Liver (tissue), 8 donors: ENCODE measurements at regions not wholly inside any gene's neighbourhood (a gene's known extent, or its start where the extent isn't known, plus 50 kb on each side); places are given as distances from the start of the nearest gene placed in this dataset.

Experiments used
- DNase-seq: peaks from one replicate; pipeline ENCODE4 v3.0.0-alpha.2; 2017; ENCODE audit warnings: low spot score
- H3K27ac ChIP-seq, 2 donors: one replicate each; pipeline ENCODE4 v1.7.0; 2013; ENCODE audit warnings: inconsistent platforms in 2 of 2, low read length in 2 of 2, control low read depth in 1 of 2, low read depth in 1 of 2, mild to moderate bottlenecking in 1 of 2
- H3K27me3 ChIP-seq, 4 donors: one replicate each; pipeline versions ENCODE4 v1.6.1 to v1.7.0; 2013; ENCODE audit warnings: low read length in 3 of 4, inconsistent platforms in 1 of 4, mild to moderate bottlenecking in 1 of 4, moderate library complexity in 1 of 4; ENCODE audit not compliant: control insufficient read depth in 4 of 4, insufficient read depth in 4 of 4
- H3K36me3 ChIP-seq, 4 donors: one replicate each; pipeline versions ENCODE4 v1.6.1 to v1.7.0; 2013; ENCODE audit warnings: low read length in 3 of 4, mild to moderate bottlenecking in 3 of 4, low read depth in 1 of 4, moderate library complexity in 1 of 4; ENCODE audit not compliant: control insufficient read depth in 4 of 4, insufficient read depth in 3 of 4
- H3K4me1 ChIP-seq, 4 donors: one replicate each; pipeline versions ENCODE4 v1.6.1 to v1.7.0; 2013; ENCODE audit warnings: low read length in 3 of 4, mild to moderate bottlenecking in 3 of 4, moderate library complexity in 1 of 4; ENCODE audit not compliant: control insufficient read depth in 4 of 4, insufficient read depth in 4 of 4
- H3K4me3 ChIP-seq, 3 donors: one replicate each; pipeline versions ENCODE4 v1.6.1 to v1.7.0; 2013; ENCODE audit warnings: low read length in 3 of 3, control low read depth in 1 of 3, low read depth in 1 of 3, mild to moderate bottlenecking in 1 of 3
- H3K9ac ChIP-seq, 2 donors: one replicate each; pipeline ENCODE4 v1.7.0; 2013; ENCODE audit warnings: low read length in 2 of 2, mild to moderate bottlenecking in 2 of 2, moderate library complexity in 2 of 2, control low read depth in 1 of 2, low read depth in 1 of 2
- H3K9me3 ChIP-seq, 4 donors: one replicate each; pipeline versions ENCODE4 v1.6.1 to v1.7.0; 2013; ENCODE audit warnings: low read length in 3 of 4; ENCODE audit not compliant: control insufficient read depth in 4 of 4
- ATF3 ChIP-seq: IDR thresholded peaks from 2 replicates; pipeline ENCODE4 v1.6.1; 2016; ENCODE audit warnings: antibody characterized with exemption
- CTCF ChIP-seq: fragments of 150-350 bp; IDR thresholded peaks from 2 replicates; pipeline ENCODE4 v1.5.1; 2017; ENCODE audit warnings: improper control_type of control experiment, low read depth, low read length; ENCODE audit not compliant: missing input control
- EGR1 ChIP-seq, 2 donors: IDR thresholded peaks; 2 replicates each; pipeline ENCODE4 v1.6.1; 2016 to 2018; ENCODE audit warnings: antibody characterized with exemption in 2 of 2, low read depth in 2 of 2
- FOXA2 ChIP-seq: IDR thresholded peaks from 2 replicates; pipeline ENCODE4 v1.6.1; 2016; ENCODE audit warnings: antibody characterized with exemption
- GABPA ChIP-seq, 2 donors: IDR thresholded peaks in 1 of 2; conservative IDR thresholded peaks in 1 of 2; 2 replicates each; pipeline ENCODE4 v1.6.1; 2016; ENCODE audit warnings: antibody characterized with exemption in 2 of 2, mild to moderate bottlenecking in 1 of 2, moderate library complexity in 1 of 2
- HNF4A ChIP-seq, 2 donors: conservative IDR thresholded peaks; 2 replicates each; pipeline ENCODE4 v1.6.1; 2016; ENCODE audit warnings: antibody characterized with exemption in 2 of 2, mild to moderate bottlenecking in 2 of 2
- JUND ChIP-seq, 2 donors: IDR thresholded peaks; 2 replicates each; pipeline ENCODE4 v1.6.1; 2016; ENCODE audit warnings: antibody characterized with exemption in 2 of 2
- MAX ChIP-seq: IDR thresholded peaks from 2 replicates; pipeline ENCODE4 v1.6.1; 2016; ENCODE audit warnings: antibody characterized with exemption
- NR2F2 ChIP-seq: IDR thresholded peaks from 2 replicates; pipeline ENCODE4 v1.6.1; 2016; ENCODE audit warnings: antibody characterized with exemption
- RAD21 ChIP-seq, 2 donors: IDR thresholded peaks; 2 replicates each; pipeline ENCODE4 v1.6.1; 2016; ENCODE audit warnings: antibody characterized with exemption in 2 of 2, mild to moderate bottlenecking in 2 of 2
- REST ChIP-seq: IDR thresholded peaks from 2 replicates; pipeline ENCODE4 v1.6.1; 2016; ENCODE audit warnings: antibody characterized with exemption, mild to moderate bottlenecking
- SP1 ChIP-seq: IDR thresholded peaks from 2 replicates; pipeline ENCODE4 v1.6.1; 2018; ENCODE audit warnings: antibody characterized with exemption, mild to moderate bottlenecking
- TAF1 ChIP-seq: conservative IDR thresholded peaks from 2 replicates; pipeline ENCODE4 v1.6.1; 2016; ENCODE audit warnings: antibody characterized with exemption, mild to moderate bottlenecking
- YY1 ChIP-seq: IDR thresholded peaks from 2 replicates; pipeline ENCODE4 v1.6.1; 2016; ENCODE audit warnings: antibody characterized with exemption, mild to moderate bottlenecking
- WGBS: extraction: QIAGEN DNeasy Blood & Tissue Kit; methylation state at CpG from one replicate; pipeline ENCODE4 v1.1.7; 2013; 5-methylcytosine and 5-hydroxymethylcytosine counted together
- donor health status: healthy.
- donor health status: healthy.
- donor health status: healthy.
- donor health status: healthy.
- donor health status: healthy.

GRCh38 chr3:1798711-1799405, 299.8 kb upstream of the CNTN4 start:
- TF ChIP-seq GABPA (IDR thresholded peaks at IDR 0.05 in 1 of 2, conservative IDR thresholded peaks at IDR 0.05 in 1 of 2) (no peak), NR2F2 (no peak), FOXA2 (no peak), TAF1 (no peak), HNF4A (conservative IDR thresholded peaks at IDR 0.05) (no peak), MAX (no peak), YY1 (no peak), EGR1 (IDR thresholded peaks at IDR 0.05; ENCODE audit: low read depth in 2 of 2) (no peak), ATF3 (no peak), REST (no peak), SP1 (no peak), JUND (IDR thresholded peaks at IDR 0.05) (no peak), RAD21 (IDR thresholded peaks at IDR 0.05) (no peak), CTCF (no peak)
- H3K27me3 ChIP-seq: no peaks in the 10 kb centered on the region
- DNase-seq: no peak
- H3K36me3 ChIP-seq: no peaks in the 10 kb centered on the region
- no peak overlapping the region for H3K27ac ChIP-seq
- no peaks in the 10 kb centered on the region for H3K9me3 ChIP-seq
- no peaks in the 10 kb centered on the region for H3K4me1 ChIP-seq
- H3K9ac ChIP-seq: no peak overlapping the region
- no peak overlapping the region for H3K4me3 ChIP-seq
- 88% methylated on average over 10 of the region's 10 CpGs for WGBS

- DNase-seq: no peak
- TF ChIP-seq JUND (IDR thresholded peaks at IDR 0.05): no peak
- Histone ChIP-seq H3K9ac (no peak overlapping the region), H3K9me3 (peaks cover 0 to 5% (median 2%) of the 10 kb centered on the region in 4 donors), H3K27me3 (no peaks in the 10 kb centered on the region), H3K27ac (no peak overlapping the region), H3K4me1 (no peaks in the 10 kb centered on the region), H3K4me3 (no peak overlapping the region), H3K36me3 (no peaks in the 10 kb centered on the region)
- 86% methylated on average over 3 of the region's 3 CpGs for WGBS
Observed at GRCh38 chr3:1805331-1805730, 293.3 kb upstream of the CNTN4 start.
